GM13977 (cell line): ENCODE measurements at regions not wholly inside any gene's neighbourhood (a gene's known extent, or its start where the extent isn't known, plus 50 kb on each side); places are given as distances from the start of the nearest gene placed in this dataset.

ENCODE experiments used
- DNase-seq: peaks from one replicate; pipeline ENCODE4 v3.0.0; 2012; ENCODE audit warnings: low spot score
- in situ Hi-C: fragments of 300-500 bp; cut with MboI; formaldehyde crosslinking; loops from one replicate; pipeline ENCODE4 v1.12.0; 2022; ENCODE audit warnings: low sequenced_read_pairs, low pct_unique_long_range_greater_than_20kb, mixed read lengths, inconsistent platforms; ENCODE audit not compliant: unreplicated experiment
- TF ChIP-seq, protein P1 (sequence below): IDR thresholded peaks from 2 replicates; pipeline ENCODE4 v1.5.1; 2012; ENCODE audit warnings: mild to moderate bottlenecking, control low read depth; ENCODE audit not compliant: insufficient read depth; ENCODE audit errors: extremely low read depth, missing control alignments

DNA sequence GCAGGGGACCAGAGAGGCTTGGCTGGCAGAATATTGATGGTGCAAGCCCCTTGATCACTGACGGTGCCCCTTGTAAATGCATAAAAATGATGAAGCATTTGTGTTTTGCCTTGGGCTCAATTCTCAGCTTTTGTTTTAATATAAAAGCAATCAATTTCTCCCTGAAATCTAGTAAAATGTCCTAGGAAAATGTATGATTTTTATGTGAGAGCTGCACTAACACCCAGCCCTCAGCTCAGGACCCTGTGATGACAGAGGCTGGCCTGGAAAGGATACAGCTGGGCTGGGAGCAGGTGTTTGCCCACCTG is 84.7 kb upstream of the PHACTR3 start:
- in situ Hi-C loops, result no loop called here
- TF ChIP-seq, protein P1, sequence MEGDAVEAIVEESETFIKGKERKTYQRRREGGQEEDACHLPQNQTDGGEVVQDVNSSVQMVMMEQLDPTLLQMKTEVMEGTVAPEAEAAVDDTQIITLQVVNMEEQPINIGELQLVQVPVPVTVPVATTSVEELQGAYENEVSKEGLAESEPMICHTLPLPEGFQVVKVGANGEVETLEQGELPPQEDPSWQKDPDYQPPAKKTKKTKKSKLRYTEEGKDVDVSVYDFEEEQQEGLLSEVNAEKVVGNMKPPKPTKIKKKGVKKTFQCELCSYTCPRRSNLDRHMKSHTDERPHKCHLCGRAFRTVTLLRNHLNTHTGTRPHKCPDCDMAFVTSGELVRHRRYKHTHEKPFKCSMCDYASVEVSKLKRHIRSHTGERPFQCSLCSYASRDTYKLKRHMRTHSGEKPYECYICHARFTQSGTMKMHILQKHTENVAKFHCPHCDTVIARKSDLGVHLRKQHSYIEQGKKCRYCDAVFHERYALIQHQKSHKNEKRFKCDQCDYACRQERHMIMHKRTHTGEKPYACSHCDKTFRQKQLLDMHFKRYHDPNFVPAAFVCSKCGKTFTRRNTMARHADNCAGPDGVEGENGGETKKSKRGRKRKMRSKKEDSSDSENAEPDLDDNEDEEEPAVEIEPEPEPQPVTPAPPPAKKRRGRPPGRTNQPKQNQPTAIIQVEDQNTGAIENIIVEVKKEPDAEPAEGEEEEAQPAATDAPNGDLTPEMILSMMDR, result no peak
- DNase-seq, result no peak

DNA sequence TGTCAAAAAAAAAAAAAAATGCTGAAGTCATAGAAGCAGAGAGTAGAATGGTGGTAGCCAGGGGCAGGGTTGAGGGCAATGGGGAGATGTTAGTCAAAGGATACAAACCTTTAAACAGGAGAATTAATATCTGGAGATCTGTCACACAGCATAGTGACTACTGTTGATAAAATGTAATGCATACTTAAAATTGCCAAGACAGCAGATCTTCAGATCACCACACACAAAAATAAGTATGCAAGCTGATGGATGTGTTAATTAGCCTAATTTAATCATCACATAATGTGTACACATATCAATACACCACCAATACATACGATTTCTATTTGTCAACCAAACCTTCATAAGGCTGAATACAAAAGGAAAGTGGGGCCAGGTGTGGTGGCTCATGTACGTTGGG is 83.5 kb upstream of the PHACTR3 start:
- TF ChIP-seq, protein P1, result no peak
- DNase-seq, result no peak
- in situ Hi-C loops, result no loop called here

DNA sequence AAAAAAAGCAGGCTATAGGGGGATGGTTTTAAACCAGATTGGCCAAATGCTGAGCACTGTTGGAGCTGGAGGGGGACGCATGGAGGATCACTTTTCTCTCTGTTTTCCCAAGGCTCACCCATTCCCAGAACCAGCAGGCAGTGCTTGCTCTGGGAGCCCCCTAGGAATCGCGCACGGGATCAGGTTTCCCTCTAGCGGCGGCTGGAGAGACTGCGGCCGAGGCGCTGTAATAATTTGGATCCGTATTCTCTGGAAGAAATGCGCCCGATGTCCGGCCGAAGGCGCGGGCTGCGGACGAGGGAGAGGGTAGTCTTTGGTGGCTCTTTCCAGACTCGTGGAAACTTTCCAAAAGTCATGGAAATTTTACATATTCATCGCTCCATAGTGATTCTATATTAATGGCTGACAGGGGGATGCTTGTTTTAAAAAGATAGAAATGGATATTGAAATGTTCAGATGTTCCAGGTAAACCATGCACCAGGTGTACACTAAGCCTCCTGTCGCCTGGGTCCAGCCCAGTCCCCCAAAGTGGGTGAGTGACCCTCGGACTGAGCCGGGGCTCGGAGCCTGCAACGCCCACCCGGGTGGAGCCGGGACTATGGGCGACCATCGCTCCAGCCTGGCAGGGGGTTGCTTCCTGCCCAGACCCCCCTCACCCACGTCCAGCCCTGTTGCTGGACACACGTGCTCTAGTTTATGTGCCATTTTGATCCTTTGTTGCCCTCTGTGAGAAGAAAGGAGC is 78.7 kb upstream of the PHACTR3 start:
- TF ChIP-seq, protein P1, result peak; percentile 72
- DNase-seq, result peak; percentile 58
- in situ Hi-C loops, result no loop called here

DNA sequence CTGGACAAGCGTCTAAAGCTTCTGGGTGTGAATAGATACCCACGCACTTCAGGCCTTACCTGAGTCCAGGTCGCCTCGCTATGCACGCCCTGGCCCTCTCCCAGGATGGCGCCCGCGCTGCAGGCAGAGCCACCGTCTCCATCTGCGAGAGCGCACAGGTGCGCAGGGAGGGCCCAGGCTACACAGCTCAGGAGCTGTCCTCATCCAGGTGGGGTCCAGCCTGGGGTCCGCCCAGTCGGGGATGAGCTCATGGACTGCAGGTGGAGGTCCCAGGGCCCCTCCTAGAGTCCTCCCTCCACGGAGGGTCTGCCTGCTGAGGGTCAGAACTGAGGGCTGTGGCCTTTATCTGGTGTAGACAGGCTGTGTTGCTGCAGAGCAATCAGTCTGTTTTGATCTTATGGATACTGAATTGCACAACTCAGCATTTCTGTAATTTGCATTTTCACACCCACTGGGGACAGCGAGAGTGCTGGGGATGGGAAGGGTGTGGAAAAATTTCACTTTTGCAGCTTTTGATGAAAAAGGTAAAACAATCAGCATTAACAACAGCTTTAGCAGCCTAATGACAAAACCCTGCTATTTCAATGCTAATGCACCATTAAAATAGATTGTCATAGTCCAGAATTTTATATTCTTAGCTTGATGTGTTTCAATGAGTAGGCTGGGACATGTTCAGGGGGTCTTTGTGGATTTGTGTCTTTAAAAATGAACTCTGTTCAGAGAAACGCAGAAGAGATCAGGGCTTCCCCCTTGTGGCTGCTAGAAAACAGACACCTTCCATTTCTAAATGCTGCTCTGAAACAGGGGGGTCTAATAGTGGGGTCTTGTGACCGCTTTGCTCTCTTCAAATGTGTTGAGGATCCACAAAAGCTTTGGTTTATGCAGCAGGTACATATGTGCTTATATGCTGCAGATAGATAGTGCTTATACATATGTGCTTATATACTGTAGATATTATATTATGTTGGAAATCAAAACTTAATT is 77.8 kb upstream of the PHACTR3 start:
- in situ Hi-C loops, result no loop called here
- DNase-seq, result no peak

DNA sequence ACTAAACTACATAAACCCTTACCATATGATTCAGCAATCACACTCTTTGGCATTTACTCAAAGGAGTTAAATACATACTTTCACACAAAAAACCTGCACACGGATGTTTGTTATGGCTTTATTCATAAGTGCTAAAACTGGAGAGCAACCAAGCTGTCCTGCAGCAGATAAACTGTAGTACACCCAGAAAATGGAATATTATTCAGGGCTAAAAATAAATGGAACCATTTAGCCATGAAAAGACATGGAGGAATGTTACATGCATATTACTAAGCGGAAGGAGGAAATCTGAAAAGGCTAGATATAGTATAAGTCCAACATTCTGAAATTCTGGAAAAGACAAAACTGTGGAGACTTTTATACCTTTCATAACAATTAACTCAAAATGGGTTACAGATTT is 73.6 kb upstream of the PHACTR3 start:
- in situ Hi-C loops, result no loop called here
- TF ChIP-seq, protein P1, result no peak
- no peak for DNase-seq

More for the DNA sequence above, 77.8 kb upstream of the PHACTR3 start:
- TF ChIP-seq, protein P1, result peak; percentile 22

DNA sequence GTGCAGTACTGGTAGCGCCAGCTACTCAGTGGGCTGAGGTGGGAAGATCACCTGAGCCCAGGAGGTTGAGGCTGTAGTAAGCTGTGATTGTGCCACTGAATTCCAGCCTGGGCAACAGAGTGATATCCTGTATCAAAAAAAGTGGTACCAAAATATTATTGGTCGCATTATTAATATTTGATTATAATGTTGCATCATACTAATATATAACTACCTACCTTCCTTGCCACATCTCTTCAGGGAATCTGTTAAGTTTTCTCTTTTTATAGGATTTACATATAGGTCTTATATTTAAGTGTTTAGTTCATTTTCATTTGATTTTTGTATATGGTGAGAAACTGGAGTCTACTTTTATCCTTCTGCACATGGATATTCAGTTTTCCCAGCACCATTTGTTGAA is 66.3 kb upstream of the PHACTR3 start:
- in situ Hi-C loops, result no loop called here
- no peak for DNase-seq
- TF ChIP-seq, protein P1, result no peak
